MG63 (cell line): ENCODE measurements at regions not wholly inside any gene's neighbourhood (a gene's known extent, or its start where the extent isn't known, plus 50 kb on each side); places are given as distances from the start of the nearest gene placed in this dataset.
"Not testable (repeated sequence)": the region's sequence is repeated elsewhere in the genome, so short reads cannot be mapped to it uniquely, and the experiment has no call there.

Experiments
- DNase-seq: peaks from one replicate; pipeline ENCODE4 v3.0.0-alpha.2; 2020
- H3K27me3 ChIP-seq: fragments of 250-450 bp; sonication (Bioruptor Pico); 2 replicates; pipeline ENCODE4 v1.5.1; 2020; ENCODE audit warnings: mild to moderate bottlenecking, moderate library complexity
- H3K36me3 ChIP-seq: fragments of 250-450 bp; sonication (Bioruptor Pico); 2 replicates; pipeline ENCODE4 v1.5.1; 2020; ENCODE audit warnings: mild to moderate bottlenecking, moderate library complexity
- H3K4me3 ChIP-seq: fragments of 250-450 bp; sonication (Bioruptor Pico); 2 replicates; pipeline ENCODE4 v1.5.1; 2020; ENCODE audit warnings: mild to moderate bottlenecking, moderate library complexity
- H3K9me3 ChIP-seq: fragments of 250-450 bp; sonication (Bioruptor Pico); 2 replicates; pipeline ENCODE4 v1.5.1; 2020; ENCODE audit warnings: mild to moderate bottlenecking, moderate library complexity

- Histone ChIP-seq H3K27me3 (no peaks in the 10 kb centered on the region), H3K36me3 (no peaks in the 10 kb centered on the region), H3K9me3 (no peaks in the 10 kb centered on the region), H3K4me3 (no peak overlapping the region)
- DNase-seq = peak; percentile 11
Measured at GRCh38 chr1:121443001-121443540, 258.3 kb downstream of the SRGAP2C start.

DNA sequence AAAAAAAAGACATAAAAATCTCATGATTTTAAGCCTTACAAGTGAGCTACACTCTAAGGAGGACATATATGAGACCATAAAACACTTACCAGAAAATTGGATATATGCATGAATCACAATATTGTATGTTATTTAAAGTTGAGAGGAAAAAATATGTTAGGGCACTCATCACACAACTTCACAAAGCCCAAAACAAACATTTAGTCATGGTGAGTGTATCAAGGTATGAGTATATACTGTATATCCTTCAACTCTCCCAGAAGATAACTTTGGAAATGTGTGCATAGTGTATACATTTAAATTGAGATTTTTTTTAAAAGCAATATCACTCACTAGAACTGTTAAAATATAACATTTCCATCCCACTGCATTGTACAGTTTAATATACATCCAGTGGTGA is 259.3 kb downstream of the SRGAP2C start:
- H3K36me3 ChIP-seq = no peaks in the 10 kb centered on the region
- no peak overlapping the region for H3K4me3 ChIP-seq
- no peak for DNase-seq
- no peaks in the 10 kb centered on the region for H3K9me3 ChIP-seq
- no peaks in the 10 kb centered on the region for H3K27me3 ChIP-seq

DNA sequence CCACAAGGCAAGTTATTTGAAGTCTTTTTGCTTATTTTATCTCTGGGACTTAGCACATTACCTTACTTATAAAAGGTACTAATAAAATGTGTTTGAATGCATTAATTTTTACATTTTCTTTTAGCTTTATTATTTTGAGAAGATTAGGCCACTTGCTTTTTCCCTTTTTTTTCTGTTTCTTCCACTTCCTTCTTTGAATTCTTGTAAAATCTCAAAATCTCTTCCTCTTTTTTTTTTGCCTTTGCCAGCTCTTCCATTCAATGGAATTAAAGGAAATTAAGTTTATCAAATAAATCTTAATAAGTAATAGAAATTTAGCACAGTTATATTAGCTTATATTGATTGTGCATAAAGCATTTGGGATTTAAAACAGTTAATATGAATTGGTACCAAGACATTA is 260.9 kb downstream of the SRGAP2C start:
- DNase-seq = no peak
- Histone ChIP-seq H3K9me3 (no peaks in the 10 kb centered on the region), H3K27me3 (no peaks in the 10 kb centered on the region)

DNA sequence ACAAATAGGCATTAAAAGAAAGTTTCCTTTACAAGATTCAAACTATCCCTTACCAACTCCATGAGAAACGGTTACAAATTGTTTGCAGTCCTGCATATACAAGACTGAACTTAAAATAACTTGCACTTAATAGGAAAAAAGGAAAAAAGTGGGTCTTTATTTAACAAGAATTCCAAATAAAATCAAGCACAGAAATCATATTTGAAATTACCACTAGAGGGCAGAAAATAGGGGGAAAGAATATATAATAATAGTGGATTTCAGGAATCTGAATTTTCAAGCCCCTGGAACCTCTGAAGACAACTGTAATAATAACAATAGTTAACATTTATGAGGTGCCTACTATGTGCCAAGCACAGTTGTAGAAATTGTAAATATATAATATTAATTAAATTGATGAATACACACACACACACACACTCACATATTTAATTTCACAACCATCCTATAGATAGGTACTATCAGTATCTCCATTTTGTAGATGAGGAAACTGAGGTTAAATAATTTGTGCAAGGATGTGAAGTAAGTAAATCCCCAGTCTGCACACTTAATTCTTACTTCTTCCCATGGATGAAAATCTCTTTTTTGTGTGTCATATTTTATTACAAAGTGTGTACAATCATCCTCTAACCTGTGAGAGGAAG is 262.6 kb downstream of the SRGAP2C start:
- not testable (repeated sequence) for H3K4me3 ChIP-seq, H3K36me3 ChIP-seq, H3K9me3 ChIP-seq, DNase-seq, H3K27me3 ChIP-seq

More for the DNA sequence above, 260.9 kb downstream of the SRGAP2C start:
- Histone ChIP-seq H3K4me3 (no peak overlapping the region), H3K36me3 (no peaks in the 10 kb centered on the region)

- not testable (repeated sequence) for H3K9me3 ChIP-seq, DNase-seq, H3K27me3 ChIP-seq, H3K4me3 ChIP-seq, H3K36me3 ChIP-seq
Measured at GRCh38 chr1:121448064-121448463, 263.3 kb downstream of the SRGAP2C start.

GRCh38 chr1:121448851-121449250 is 264.1 kb downstream of the SRGAP2C start:
- DNase-seq = no peak
- Histone ChIP-seq H3K36me3 (no peaks in the 10 kb centered on the region), H3K4me3 (no peak overlapping the region), H3K9me3 (no peaks in the 10 kb centered on the region), H3K27me3 (no peaks in the 10 kb centered on the region)

GRCh38 chr1:121452484-121452883 is 267.7 kb downstream of the SRGAP2C start:
- Histone ChIP-seq H3K27me3 (no peaks in the 10 kb centered on the region), H3K4me3 (no peak overlapping the region), H3K9me3 (no peaks in the 10 kb centered on the region), H3K36me3 (no peaks in the 10 kb centered on the region)
- DNase-seq = no peak

DNA sequence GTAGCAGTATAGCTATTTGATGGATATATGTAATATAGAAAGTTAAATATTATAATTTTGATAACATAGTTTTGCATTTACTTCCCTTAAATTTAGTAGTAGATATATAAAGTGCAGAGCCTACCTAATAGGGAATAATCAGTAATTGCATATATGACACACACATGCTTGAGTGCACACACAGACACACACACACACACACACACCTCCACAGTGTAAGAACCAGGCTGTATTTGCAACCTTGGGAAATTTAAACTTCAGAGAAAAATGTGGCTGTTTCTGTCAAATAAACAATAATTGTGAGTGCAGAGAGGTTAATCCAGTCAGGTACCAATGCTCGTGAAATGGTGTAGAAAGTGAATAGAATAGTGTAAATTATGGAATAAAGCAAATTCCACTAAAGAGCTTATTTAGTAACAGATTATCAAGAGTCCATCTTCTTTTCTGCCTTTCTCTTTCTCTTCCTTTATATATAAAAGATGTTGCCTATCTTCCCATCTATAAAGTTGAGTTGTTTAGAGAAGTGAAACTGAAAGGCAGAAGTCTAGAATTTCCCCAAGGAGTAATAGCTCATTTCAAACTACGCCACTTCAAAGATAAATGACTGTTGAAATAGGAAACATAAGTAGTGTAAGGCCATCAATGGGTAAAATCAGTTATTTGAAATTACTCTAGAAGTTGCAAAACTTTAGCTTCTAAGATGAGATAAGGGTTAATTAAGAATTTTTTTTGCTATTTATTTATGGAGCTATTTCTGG is 273.7 kb downstream of the SRGAP2C start:
- H3K4me3 ChIP-seq = no peak overlapping the region
- DNase-seq = no peak
- H3K9me3 ChIP-seq = no peaks in the 10 kb centered on the region
- H3K27me3 ChIP-seq = no peaks in the 10 kb centered on the region
- H3K36me3 ChIP-seq = no peaks in the 10 kb centered on the region

DNA sequence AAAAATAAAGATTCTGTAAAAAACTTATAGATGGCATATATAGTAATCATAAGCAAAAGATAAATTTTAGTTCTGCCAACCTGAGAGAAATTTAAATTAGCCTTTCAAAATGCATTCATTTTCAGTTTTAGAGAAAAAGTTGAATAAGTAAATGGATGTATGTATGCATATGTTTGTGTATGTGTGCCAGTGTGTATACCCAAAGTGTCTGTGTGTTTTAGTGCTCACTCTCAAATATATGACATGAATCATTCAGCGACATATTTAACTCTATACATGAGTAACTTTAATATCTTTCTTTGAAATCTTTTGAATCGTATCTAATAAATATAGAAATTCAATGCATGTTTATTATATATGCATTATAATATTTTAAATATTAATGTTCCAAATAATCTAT is 274.5 kb downstream of the SRGAP2C start:
- Histone ChIP-seq H3K4me3 (no peak overlapping the region), H3K9me3 (no peaks in the 10 kb centered on the region), H3K36me3 (no peaks in the 10 kb centered on the region), H3K27me3 (no peaks in the 10 kb centered on the region)
- DNase-seq = no peak

- DNase-seq, H3K27me3 ChIP-seq, H3K4me3 ChIP-seq, H3K9me3 ChIP-seq, H3K36me3 ChIP-seq: not testable (repeated sequence)
Measured at GRCh38 chr1:121469395-121469794, 284.6 kb downstream of the SRGAP2C start.

DNA sequence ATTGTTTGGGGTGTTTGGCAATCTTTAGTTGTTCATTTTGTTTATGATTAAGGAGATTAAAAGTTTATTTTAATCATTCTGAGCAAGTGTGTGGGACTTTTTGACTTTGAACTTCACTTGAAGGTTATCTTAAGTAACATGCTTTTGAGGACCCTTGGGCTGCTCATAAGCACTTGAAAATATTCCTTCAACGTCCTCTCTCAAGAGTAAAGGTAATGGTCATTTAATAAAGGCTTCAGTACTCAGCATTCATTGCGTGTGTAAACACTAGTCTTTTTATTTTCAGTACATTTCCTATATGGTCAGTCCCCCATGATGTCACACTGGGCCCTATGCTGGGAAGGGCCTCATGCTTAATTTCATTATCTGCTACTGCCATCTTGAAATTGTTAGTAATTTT is 285.6 kb downstream of the SRGAP2C start:
- not testable (repeated sequence) for H3K9me3 ChIP-seq, DNase-seq, H3K27me3 ChIP-seq, H3K36me3 ChIP-seq, H3K4me3 ChIP-seq

GRCh38 chr1:121471523-121471922 is 286.7 kb downstream of the SRGAP2C start:
- Histone ChIP-seq H3K36me3 (no peaks in the 10 kb centered on the region), H3K4me3 (no peak overlapping the region), H3K9me3 (no peaks in the 10 kb centered on the region), H3K27me3 (no peaks in the 10 kb centered on the region)
- no peak for DNase-seq

DNA sequence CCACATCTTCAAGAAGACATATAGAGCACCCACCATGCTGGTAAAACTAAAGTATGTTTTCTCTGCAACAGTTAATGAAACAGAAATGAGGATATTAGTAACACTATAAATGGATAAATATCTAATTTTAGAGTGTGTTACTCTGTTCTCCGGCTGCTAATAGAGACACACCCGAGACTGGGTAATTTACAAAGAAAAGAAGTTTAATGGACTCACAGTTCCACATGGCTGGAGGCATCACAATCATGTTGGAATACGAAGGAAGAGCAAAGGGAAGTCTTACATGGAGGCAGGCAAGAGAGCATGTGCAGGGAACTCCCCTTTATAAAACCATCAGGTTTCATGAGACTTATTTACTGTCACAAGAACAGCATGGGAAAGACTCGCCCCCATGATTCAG is 287.2 kb downstream of the SRGAP2C start:
- Histone ChIP-seq H3K27me3 (no peaks in the 10 kb centered on the region), H3K36me3 (no peaks in the 10 kb centered on the region), H3K9me3 (peaks cover 2% of the 10 kb centered on the region), H3K4me3 (no peak overlapping the region)
- DNase-seq = no peak

GRCh38 chr1:121483234-121483633 is 298.5 kb downstream of the SRGAP2C start:
- H3K36me3 ChIP-seq = no peaks in the 10 kb centered on the region; the same call in 1 of the 2 replicates
- no peak overlapping the region for H3K4me3 ChIP-seq
- no peak for DNase-seq
- H3K27me3 ChIP-seq = no peaks in the 10 kb centered on the region
- peaks cover 34% of the 10 kb centered on the region for H3K9me3 ChIP-seq

GRCh38 chr1:121483961-121484424 is 299.2 kb downstream of the SRGAP2C start:
- H3K4me3 ChIP-seq = no peak overlapping the region
- peaks cover 31% of the 10 kb centered on the region for H3K9me3 ChIP-seq
- peak; percentile 15 for DNase-seq
- no peaks in the 10 kb centered on the region; the same call in 1 of the 2 replicates for H3K36me3 ChIP-seq
- no peaks in the 10 kb centered on the region for H3K27me3 ChIP-seq

- H3K4me3 ChIP-seq, H3K27me3 ChIP-seq, DNase-seq, H3K36me3 ChIP-seq, H3K9me3 ChIP-seq: not testable (repeated sequence)
Measured at GRCh38 chr1:121494796-121495195, 310.0 kb downstream of the SRGAP2C start.

GRCh38 chr1:121511455-121511854 is 326.7 kb downstream of the SRGAP2C start:
- not testable (repeated sequence) for H3K27me3 ChIP-seq, DNase-seq, H3K9me3 ChIP-seq, H3K36me3 ChIP-seq, H3K4me3 ChIP-seq

GRCh38 chr1:121511876-121512275 is 327.1 kb downstream of the SRGAP2C start:
- H3K4me3 ChIP-seq, DNase-seq, H3K9me3 ChIP-seq, H3K36me3 ChIP-seq, H3K27me3 ChIP-seq: not testable (repeated sequence)
